ENCODE measurements at regions not wholly inside any gene's neighbourhood (a gene's known extent, or its start where the extent isn't known, plus 50 kb on each side); places are given as distances from the start of the nearest gene placed in this dataset.
"Not testable (repeated sequence)": the region's sequence is repeated elsewhere in the genome, so short reads cannot be mapped to it uniquely, and the experiment has no call there.

DNA sequence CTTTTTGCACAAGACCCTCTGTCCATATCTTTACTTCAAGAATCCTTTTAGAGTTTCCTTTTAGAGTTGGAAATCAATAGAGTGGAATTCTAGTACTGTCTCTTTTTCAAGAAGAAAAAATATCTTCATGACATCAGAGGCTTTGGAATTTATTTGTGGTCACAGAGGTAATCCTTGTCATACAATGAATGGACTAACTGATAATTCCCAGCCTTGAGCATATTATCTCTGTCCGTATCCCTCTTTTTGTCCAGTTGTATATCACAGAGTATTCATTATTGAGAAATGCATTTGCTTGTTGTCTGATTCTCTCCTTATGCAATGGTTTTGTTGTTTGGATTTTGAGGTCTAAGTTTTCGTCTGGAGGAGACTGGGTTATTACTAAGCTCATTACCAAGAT, 82.0 kb upstream of the HAPLN1 start:
- no peak for DNase-seq

DNA sequence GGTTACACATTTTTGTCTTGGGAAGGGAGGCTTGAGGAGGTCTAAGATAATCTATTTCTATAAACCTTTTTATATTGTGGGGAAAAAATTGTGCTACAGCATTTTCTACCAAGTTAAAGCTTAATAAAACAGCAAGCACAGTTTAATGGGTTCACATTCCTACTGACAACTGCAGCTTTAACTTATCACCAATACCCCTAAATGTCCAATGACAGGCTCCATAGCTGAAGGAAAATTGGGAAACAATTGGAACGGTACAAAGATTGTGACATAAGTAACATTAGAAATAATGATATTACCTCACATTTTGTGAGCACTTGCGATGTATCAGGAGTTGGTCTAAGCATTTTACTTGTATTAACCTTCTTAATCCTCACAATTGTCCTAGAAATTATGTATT, 79.5 kb upstream of the HAPLN1 start:
- no peak for DNase-seq

- DNase-seq: not testable (repeated sequence)
Observed at GRCh38 chr5:83799020-83799419, 78.4 kb upstream of the HAPLN1 start.

- DNase-seq: no peak
Observed at GRCh38 chr5:83789371-83789770, 68.7 kb upstream of the HAPLN1 start.

DNA sequence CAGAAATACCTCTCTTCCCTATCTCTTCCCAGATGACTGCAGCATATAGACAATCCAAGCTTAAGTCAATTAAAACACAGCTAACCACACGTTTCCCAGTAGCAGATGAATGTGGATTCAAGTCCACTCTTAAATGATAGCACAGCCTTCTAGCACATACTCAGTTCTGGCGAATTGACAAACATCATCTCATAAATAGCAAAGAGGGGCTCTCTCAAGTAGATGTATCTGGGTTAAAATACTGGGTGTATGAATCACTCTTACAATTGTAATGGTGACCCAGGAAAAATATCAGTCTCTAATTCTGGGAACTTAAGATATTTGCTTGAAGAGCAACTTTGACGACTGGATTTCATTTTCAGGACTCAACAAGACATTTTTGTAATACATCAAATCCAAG, 67.0 kb upstream of the HAPLN1 start:
- no peak for DNase-seq

- DNase-seq: no peak
Observed at GRCh38 chr5:83785176-83785668, 64.6 kb upstream of the HAPLN1 start.

DNA sequence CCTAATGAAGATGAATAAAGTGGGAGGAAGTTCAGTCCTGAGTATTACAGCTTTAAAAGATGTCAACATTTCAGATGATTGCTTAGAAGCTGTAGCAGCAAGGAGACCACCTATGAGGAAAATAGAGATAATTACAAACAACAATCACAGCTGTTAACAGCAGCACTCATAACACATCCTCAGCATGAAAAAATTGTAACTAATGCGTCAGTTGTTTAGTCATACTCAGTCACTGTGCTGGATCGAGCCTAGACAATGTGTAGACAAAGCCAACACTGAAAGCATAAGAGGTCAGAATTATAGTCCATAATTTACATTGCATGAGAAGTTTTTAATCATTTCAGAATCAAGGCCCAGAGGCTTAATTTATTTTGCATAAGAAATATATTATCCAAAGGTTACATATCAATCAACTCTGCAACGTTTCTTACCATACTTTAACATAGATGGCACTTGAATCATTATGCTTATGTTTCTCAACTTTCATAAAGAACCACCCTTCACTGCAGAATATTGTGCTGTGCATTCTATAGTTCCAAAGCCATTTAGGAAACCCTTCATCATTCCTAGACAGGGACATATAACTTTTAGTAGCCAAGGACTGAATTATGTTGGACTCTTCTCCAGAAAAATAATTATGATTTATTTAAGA, 60.2 kb upstream of the HAPLN1 start:
- DNase-seq: no peak

DNA sequence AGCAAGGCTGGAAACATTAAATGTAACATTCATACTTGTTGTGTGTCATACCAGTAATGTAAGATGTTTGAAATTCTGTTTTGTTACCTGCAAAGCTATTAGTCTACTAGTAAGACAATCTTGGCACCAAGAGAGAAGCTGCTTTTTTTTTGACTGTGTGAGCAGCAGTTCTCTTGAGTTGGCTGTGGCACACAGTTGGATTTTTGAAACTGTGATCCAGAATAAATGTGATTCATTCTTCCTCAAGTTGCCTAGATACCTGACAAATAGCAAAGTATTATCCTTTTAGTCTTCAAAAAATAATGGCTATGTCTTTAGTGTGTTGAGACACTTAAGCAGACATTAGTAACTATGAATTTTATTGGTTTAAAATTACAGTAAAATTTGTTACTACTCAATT, 57.2 kb upstream of the HAPLN1 start:
- no peak for DNase-seq

DNA sequence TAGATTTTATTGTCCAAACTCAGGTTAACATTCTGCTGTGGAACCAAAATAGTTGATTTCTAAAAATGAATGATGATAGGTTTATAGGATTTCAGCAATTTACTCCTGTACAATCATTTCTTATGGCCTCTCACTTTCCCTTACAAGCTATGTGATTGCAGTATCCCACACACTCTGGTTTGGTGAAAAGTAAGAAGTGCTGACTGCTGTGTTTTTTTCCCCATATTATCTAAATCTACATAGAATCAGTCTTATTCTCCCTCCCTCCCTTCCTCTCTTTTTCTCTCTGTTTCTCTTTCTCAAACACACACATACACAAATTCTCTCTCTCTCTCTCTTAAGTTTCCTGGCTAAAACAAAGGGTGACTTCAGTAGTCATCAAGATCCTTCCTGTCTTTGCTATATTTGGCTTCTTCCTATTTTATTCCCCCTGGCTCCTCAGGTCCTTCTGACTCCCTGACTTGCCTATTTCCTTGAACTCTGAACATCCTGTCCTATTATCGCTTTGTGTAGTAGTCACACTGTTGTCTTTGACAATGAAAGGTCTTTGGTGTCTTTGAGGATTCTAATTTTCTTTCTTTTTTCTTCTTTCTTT, 55.9 kb upstream of the HAPLN1 start:
- DNase-seq: no peak
